ENCODE measurements at regions not wholly inside any gene's neighbourhood (a gene's known extent, or its start where the extent isn't known, plus 50 kb on each side); places are given as distances from the start of the nearest gene placed in this dataset.

DNA sequence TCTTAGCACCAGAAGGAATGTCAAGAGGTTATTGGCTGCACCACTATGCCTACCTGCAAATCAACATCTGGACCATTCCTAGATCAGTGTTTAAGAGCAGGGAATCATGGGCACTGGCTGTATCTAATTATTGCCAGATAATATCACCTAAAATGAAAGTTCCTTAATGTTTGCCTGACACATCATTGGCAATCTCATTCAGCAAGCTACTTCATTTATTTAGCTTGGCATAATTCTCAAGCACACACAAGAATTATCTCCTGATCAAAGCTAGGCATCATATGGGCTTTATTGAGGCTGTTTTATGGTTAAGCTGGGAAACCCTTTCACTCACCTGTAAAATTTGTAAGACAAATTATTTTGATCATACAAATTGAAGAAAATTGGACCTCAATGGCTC lies 581.7 kb downstream of the INHBA start:
- DNase-seq = no peak

DNA sequence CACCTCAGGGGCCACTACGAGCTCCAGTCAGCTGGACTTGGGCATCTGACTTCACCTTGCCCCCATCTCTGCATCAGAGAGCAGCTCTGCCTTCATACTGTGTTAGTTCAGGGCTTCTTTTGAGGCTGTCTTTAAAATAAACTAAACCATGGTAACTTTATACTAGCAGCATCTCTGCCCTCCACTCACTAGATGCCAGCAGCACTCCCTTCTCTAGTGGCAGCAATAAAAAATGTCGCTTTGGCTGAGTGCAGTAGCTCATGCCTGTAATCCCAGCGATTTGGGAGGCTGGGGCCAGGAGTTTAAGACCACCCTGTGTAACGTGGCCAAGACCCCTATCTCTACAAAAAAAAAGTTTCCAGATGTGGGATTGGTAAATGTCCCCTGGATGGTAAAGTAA lies 584.4 kb downstream of the INHBA start:
- DNase-seq = no peak

DNA sequence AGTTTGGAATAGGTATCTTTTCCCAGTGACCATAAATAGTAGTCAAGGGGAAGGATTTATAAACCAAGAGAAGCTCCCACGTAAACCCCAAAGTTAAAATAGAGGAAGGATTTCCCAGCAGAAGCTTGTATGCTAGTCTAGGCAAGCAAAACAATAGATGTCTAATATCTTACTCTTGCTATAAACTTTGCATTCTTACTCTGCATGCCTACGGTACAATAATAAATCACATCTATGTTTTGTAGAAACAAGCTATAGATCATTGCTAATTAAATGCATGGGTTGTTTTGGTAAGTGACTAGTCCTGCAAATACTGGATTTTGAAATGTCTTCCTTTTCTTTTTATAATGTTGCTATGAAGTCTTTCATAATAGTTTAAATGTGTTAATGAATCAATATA lies 585.5 kb downstream of the INHBA start:
- DNase-seq = no peak

DNA sequence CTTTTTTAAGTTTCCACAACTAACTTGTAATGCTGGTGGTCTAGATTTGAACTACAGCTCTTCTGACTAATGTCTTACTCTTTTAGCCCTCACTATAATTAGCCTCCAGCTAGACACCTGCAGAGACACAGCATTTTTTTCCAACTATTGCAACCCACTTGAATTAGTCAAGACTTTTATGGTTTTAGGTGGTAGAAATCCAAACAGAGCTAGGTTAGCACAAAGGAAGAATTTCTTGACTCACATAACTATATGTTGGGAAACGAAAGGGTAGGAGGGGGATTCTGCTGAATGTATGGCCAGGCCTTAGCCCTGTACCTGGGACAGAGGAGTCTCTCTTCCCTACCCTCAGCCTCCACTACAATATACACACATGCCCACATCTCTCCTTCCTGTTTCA lies 586.1 kb downstream of the INHBA start:
- no peak for DNase-seq

DNA sequence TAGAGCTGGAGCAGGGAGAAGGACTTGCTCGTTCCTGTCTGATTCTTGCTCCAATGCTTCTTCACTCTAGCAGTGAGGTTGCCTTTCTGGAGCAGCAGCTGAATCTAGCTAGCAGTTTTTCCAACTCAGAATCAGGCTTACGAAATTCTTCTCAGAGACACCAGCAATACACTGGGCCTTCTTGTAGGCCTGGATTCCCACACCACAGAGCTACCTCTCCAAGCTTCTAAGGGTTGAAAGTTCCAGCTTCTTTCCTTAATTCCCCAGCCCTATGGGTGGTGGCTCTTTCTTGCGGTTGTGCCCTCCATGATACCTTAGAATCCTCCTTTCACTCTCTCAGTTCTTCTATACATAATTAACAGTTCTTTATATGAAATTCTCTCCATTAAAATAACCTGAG lies 586.6 kb downstream of the INHBA start:
- no peak for DNase-seq

DNA sequence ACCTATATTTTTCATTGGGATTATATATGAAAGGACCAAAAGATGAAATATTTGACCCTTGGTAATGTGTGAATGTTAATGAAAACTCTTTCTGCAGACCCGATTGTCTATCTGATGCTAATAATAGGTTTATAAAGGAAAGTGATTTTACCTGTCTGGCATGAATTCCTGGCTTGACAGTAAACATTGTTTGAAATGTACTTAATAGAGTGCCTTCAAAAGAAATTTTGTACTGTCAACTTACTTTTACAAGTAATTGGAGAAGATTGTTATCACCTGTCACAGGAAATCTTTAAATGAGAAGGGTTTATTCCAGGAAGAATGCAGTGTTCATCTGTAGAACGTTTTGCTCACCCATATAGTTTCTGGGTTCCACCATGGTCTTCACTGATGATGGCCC lies 588.2 kb downstream of the INHBA start:
- no peak for DNase-seq

DNA sequence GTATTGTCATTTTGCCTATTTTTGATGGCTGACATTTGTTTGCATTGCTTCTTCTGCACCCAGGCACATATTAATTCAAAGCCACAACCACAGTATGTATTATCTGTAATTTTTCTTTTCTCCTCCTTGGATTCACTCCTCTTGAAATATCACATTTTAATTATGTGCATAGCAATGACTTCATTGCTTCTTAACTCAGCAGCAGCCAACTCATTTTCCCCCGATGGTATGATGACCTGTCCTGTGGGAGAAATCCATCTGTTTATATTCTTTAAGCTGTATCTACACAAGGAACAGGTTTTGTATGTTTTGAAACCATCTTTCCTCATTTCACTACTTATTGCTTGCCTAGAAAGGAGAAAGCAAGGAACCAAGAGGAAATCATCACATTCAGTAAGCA lies 588.8 kb downstream of the INHBA start:
- no peak for DNase-seq

DNA sequence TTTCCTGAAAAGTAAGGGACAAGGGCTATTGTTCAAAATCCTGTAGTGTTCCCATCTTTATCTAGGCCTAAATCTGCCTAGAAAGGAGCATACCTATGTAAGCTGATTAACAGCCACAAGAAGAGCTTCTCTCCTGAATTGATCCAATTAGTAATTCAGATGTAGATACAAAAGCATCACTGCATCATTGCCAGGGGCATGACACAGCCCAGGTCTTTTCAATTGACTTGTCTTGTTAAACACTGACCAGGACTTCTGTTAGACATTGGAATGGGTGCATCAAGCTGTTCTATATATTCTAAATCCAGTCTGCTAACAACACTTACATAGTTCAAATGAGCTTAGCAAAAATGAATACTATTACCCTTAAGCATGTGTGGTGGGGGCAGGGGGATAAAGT lies 589.2 kb downstream of the INHBA start:
- no peak for DNase-seq

DNA sequence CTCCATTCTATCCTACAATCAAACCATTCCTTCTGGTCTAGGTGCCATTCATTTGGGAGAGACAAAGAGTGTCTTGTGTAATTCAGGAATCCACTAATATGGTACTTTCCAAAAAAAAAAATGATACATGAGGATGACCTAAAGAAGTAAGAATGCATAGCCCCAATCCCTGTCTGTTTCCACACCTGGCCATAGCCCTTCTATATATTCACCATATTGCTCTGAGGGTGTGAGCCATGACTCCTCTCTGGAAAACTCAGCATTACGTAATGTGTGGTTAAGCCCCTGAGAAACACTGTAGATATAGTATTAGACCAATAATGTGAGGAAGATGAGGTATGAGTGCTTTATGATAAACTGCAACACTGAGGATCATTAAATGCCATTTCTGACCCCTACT lies 592.7 kb downstream of the INHBA start:
- no peak for DNase-seq

DNA sequence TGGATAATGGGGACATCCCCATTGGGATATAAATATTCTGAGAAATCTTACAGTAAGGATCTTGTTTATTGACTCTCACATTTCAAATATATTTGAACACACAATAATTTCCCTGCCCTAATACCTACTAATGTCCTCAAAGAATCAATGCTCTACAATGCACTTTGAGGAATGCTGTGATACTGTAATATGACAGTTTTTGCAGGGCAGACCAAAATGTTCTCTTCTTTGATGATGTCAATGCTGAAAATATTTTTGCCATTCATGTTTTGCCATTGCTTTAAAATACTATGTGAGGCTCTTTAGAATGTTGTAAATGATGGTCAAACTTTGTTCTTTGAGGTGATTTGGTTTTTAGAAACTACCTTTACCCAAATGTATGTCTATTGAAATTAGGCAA lies 594.1 kb downstream of the INHBA start:
- DNase-seq = no peak

DNA sequence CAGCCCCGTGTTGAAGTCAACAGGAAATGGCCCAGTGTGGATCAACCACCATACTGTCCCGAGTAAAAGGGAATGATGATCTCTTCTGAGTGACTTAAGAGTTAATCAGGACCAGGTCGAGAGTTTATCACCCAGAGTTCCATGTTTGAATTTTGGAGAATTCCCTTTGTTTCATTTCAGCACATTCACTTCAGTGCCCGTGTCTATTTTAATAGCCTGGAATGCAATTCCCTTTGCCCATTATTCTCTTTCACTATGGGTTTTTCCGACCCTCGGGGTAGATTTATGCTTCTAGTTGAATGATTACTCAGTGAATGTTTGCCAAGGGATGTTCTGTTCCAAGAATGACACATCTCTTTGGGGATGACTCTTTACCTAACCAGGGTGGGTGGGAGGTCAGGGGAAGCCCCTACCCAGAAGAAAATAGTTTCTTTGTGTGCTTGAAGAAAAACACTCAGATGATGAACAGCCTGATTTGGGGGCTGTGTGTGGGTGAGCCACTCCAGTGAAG lies 594.9 kb downstream of the INHBA start:
- no peak for DNase-seq

DNA sequence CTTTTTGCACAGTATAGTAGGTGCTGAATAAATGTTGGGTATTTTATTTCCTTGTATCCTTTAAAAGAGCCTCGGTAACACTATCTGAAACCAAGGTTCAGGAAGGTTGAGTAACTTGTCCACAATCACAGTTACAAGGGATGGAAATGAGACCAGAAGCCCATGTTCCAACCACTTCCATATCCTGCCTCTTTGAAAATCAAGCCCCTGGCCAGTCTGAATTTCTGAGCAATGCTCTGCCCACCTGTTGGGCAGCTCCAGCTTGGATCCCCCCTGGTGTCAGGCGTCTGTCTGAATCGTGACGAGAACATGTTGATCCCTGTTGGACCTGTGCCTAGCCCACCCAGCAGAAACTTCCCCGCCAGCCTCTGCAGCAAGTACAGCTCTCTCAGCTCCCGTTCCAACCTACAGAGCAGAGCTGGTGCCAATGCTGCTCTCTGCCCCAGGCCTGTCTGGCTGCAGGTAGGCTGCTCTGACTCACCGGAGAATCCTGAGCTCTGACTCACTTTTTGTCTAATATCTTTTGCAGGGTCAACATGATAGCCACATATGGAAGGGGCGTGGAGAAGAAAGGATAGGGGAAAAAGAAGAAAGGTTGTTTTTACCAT lies 595.5 kb downstream of the INHBA start:
- DNase-seq = no peak

DNA sequence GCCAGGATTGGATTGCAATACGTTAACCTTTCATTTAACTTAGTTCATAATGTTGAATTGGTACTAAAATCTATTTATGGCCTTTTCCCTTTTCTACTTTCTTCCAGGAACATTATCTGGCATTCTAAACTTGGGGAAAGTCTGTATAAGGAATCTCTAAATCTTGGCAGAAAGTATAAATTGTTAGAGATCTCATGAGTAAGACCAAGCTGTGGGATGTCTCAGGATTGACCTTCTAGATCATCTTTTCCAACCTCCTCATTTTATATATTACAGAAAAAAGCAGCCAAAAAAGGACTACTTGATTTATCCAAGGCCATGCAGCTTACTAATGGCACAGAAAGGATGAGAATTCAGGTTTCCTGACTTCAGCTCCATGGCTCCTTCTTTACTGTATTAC lies 598.3 kb downstream of the INHBA start:
- no peak for DNase-seq

DNA sequence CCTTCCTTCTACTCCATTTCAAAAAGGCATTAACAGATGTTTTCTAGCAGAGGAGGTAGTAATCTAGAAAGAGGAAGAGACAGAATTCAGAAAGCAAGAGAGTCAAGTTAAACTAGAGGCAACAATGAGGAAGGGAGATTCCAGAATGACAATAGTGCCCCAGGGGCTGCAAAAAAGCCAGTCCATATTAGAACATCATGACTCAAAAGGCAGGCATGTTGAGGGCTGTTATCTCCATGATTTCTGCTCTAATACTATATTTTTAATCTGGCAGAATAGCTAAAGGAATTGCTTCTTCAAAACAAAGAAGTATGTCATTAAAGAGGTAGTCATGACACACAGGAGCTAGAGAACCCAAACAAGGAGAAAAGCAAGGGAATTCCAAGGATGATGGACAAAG lies 599.6 kb downstream of the INHBA start:
- no peak for DNase-seq

DNA sequence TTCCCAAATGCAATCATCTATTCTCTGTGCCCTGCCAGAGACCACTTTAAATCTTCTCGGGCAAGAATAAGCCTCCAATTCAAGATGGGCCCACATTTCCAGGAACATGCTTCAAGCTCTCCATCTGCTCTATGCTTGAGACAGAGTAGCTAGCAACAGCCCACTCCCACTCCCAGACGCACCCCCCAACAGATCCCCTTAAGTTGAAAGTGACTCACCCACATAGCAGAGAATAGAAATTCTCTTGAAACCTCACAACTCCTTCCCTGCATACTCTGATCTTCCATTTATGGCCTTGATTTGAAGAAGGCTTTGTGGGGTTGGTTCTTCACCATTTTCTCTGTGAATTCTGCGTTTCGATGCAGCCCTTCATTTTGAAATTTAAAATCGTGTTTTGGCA lies 604.0 kb downstream of the INHBA start:
- DNase-seq = no peak

DNA sequence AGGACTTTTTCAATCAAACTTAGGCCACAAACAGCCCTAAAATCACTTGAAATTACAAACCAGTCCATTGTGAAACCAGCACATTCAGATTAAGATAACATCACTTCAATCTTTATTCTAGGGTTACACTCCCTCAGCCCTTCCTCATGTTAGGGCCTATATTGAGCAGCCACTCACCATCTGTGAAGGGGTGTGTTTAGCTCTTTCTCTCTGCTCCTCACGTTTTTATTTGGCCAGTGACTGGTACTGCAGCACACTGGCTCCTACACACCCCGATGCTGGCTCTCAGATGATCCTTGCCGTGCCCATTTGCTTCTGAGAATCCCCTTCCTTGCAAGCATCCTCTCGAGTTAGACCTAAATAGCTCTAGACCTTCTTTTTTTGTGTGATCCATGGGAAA lies 604.5 kb downstream of the INHBA start:
- no peak for DNase-seq

DNA sequence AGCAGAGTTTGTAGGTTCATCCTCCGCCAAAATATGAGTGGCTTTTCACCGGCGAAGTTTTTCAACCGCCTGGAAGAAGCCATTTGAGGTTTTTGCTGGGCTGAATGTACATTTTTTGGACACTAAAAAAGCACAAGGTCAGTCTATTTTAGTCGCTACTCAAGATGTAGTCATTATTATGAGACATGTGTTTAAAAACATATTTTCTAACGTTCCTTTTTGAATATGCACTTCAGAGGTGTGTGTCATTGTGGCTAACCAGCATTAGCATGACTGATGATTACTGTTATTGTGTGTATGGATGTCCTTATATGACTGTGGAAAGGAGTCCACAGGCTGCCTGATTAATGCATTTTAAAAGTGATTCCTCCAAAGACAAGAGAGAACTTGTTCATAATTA lies 605.4 kb downstream of the INHBA start:
- DNase-seq = no peak

DNA sequence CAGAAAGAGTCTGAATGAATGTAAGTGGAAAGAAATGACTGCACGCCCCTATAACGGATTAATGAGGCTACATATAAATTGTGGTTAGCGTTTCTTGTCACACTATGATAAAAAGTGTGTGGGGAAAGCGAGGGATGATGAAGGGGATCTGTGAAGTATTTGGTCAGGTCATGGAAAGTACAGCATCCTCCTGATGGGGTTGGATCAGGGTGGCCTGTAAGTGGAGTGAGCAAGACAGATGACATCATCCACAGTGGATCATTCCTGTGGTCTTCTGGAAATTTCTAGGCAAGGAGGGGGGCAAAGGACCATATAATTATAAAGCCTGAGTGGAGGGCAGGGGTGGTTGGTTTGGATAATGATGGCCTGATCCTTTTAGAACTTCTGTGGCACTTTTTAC lies 606.0 kb downstream of the INHBA start:
- no peak for DNase-seq

DNA sequence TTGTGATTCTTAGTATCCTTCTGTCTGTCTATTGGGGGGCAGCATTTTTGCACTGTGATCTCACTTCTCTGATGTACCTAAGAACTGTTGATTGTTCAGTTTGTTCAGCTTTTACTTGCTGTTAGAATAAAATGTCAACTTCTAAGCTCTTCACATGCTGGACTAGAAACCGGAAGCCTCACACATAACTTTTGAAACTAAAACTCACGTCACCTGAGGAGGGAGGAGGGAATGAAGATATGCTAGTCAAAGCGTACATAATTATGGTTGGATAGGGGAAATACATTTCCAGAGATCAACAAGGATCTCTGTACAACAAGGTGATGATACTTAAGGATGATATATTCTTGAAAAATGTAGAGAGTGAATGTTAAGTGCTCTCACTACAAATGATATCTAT lies 609.7 kb downstream of the INHBA start:
- DNase-seq = no peak

DNA sequence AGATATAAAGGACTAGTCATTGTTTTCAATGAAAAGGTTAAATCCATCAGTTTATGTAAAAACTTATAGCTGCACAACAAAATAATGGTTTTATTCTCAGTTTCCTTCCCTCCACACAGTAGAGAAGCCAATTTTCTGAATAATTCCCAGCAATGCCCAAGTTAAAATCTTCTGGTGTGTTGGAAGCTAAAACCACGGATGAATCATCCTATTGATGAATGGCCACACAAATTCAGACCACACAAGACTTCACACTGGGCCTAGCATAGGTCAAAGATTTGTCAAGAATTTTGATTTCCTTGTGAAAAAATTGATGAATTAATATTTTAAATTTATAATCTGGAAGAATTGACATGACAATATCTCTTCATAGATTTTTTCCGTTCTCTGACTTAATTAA lies 617.6 kb downstream of the INHBA start:
- no peak for DNase-seq

DNA sequence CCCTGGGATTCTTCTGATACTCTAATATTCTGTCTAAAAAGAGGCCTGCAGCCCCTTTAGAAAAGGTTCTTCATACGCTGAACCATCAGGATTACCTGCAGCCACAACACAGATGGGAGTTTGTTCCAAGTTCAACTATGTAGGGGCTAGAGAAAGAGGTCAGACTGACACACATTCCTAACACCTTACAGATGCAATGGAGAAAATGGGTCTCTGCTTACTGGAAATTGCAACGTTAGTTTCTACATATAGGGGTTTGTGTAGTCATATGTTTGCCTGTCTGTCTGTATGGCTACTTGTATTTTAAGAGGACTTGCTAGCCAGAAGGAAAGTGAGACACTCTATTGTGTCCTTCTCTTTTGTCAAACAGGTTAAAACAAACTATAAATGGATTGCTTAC lies 618.5 kb downstream of the INHBA start:
- no peak for DNase-seq

DNA sequence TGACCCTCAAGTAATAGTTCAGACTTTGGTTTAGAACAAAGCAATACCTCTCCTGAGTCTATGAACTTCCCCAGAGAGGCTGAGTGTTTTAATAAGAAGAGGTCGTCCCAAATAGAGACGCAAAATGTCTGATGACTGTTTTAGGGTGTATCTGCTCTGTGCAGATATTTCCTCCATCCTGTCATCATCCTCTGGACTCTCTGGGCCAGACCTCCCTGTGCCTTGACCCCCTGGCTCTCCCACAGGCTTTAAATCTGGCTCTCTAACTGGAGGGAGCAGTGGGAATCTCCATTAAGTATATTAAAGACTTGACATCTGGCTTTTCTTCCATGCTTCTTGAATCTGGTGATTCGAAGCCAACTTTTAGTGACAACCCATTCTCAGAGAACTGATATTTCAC lies 633.3 kb downstream of the INHBA start:
- no peak for DNase-seq

DNA sequence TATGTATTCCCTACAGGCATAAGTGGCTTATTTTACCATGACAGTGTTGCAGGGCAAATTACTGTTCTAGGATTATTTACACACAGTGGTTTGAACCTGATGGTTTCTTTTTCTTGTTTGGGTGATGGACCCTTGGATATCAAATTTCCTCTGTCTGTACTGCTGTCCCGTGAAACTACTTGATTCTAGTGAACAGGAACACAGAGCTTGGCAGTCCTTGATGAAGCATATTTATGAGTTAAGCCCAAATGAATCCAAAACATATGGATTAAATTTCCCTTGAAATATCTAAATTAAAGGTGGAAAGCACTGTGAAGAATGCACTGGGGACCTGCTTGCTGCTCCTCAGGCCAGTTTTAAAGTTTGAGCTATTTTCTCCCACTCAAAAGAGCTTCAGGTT lies 635.3 kb downstream of the INHBA start:
- DNase-seq = no peak

DNA sequence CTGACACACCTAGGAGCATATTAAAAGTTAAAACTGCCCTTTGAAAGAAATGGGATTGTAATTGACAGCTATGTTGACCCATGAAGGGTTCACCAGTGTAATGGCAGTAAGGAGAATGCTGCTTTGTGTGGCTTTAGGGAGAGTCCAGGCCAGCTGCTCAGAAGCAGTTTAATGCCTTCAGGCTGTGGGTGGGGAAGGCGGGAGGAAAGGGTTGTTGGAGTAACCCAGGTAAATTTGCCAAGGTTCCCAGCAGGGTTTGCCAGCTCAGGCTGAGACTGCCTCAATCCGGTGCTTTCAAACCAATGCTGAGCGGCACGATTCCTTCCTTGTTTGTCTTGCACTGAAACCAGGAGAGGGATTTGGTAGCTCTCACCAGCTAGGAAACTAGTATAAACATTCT lies 637.2 kb downstream of the INHBA start:
- DNase-seq = no peak

DNA sequence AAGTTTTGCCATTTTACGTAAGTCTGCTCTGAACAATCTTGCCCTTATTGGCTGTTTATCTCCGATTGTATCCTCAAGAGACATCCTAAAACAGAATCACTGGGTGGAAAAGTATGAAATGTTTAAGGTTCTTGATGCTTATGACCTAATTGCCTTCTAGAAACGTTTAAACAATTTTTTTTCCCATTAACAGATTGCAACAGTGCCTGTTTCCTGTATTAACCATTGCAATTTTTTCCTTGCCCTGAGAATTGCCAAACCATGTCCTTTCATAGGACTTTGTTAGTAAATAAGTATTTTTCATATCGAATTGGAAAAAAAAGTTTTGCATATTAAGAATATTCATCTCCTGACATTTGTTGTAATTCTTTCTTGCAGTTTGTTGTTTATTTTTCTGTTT lies 639.8 kb downstream of the INHBA start:
- no peak for DNase-seq

DNA sequence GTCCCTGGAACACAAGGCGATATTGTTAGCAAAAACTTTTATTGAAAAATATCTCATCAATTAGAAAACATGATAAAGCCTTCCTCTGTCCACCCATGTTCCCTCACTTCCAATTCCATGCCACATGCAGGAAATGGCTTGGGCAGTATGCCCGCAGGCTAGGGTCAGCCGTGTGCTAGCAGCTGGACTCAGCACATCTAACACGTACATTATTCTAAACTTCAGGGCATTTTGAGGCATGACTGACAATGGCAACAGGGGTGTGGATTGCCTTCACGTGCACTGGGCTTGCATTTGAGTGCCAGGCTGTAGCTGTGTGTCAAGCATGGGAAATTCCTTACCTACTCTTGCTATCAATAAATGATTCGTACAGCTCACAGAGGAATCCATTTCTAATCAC lies 642.1 kb downstream of the INHBA start:
- no peak for DNase-seq
